ENCODE measurements at regions not wholly inside any gene's neighbourhood (a gene's known extent, or its start where the extent isn't known, plus 50 kb on each side); places are given as distances from the start of the nearest gene placed in this dataset.

DNA sequence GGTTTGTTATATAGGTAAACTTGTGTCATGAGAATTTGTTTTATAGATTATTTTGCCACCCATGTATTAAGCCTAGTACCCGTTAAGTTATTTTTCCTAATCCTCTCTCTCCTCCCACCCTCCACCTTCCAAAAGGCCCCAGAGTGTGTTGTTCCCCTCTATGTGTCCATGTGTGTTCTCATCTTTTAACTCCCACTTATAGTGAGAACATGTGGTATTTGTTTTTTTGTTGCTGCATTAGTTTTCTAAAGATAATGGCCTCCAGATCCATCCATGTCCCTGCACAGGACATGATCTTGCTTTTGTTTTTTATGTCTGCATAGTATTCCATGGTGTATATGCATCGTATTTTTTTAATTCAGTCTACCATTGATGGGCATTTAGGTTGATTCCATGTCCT is 1075.6 kb upstream of the CNTNAP5 start:
- no peak for DNase-seq

GRCh38 chr2:122955776-122956175 is 1069.3 kb upstream of the CNTNAP5 start:
- no peak for DNase-seq

GRCh38 chr2:122960759-122961641 is 1064.1 kb upstream of the CNTNAP5 start:
- no peak for DNase-seq

DNA sequence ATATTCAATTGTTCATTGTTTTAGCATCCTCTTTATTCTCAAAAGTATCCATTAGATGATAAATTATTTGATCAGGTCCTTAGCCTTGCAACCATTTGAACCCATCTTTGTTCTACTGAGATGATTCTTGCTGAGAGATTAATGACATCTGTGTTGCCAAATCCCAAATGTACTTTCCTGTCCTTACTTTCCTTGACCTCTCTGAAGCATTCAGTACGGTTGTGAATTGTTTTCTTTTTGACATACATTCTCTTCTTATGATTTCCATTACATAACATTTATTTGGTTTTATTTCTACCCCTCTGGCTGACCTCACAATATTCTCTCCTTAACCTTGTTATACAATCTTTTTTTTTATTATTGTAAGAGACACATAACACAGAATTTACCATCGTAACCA is 1058.6 kb upstream of the CNTNAP5 start:
- no peak for DNase-seq

DNA sequence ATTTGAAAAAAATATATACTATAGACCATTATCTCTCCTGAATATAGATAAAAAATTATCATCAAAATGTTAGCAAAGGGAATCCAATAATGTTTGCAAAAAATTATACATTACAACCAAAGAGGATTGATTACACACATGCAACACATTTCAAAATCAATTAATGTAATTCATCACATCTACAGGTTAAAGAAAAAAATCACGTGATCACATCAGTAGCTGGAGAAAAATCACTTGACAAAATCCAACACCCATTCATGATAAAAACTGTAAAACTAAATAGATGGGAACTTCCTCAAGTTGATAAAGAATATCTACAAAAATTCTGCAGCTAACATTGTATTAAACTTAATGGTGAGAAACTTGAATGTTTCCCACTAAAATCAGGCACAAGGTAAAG is 1047.5 kb upstream of the CNTNAP5 start:
- no peak for DNase-seq

- no peak for DNase-seq
Observed at GRCh38 chr2:122980671-122981070, 1044.4 kb upstream of the CNTNAP5 start.

DNA sequence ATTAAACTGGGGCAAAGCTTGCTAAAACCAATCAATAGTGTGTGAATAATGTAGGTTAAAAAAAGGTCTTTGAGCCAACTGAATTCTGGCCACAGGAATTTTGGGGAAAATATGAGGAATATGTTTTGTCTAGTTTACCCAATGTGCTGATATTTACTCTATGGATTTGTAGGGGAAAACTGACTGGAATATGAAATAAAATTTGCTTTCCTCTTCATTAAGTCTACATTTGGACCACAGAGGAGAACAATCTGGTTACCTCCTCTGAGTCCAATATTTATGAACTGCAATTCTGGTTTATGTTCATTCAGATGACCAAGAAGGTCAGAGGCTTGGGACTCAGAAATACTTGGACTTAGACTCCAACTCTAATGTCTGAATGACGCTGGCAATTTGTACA is 1042.2 kb upstream of the CNTNAP5 start:
- no peak for DNase-seq

DNA sequence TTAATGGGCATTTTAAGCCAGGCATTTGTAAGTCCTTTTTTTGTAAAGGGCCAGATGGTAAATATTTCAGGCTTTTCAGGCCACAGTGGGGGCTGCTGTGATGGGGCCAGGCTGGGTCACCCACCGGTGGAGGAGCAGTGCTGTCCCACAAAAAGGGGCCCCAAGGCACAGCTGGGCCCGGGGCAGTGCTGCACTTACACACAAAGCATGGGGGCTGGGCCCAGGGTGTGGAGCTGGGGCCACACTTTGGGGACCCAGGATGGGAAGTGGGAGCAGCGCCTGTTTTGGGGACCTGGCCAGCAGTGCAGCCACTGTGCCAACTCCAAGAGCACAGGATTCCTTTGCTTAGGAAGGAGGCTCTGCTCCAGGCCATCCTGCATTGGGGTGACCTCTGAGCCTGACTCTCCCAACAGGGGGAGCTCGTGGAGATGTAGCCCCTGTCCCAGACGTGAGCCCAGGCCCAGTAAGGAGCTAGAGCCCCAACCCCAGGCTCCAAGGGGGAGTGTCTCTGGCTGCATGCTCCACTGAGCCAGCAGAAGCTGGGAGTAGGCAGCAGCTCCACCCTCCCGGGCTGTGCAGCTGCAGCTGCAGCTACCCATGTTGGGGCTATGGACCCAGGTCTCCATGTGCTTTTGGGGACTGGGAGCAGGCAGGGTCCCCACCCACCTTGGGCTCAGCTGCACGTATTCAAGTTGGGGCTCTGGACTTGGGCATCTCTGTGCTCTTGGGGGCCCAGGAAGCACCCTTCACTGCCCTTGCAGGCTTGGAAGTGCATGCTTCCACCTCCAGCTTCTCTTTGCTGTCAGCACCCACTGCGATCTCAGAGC is 1036.5 kb upstream of the CNTNAP5 start:
- no peak for DNase-seq

GRCh38 chr2:122993592-122993991 is 1031.5 kb upstream of the CNTNAP5 start:
- no peak for DNase-seq

DNA sequence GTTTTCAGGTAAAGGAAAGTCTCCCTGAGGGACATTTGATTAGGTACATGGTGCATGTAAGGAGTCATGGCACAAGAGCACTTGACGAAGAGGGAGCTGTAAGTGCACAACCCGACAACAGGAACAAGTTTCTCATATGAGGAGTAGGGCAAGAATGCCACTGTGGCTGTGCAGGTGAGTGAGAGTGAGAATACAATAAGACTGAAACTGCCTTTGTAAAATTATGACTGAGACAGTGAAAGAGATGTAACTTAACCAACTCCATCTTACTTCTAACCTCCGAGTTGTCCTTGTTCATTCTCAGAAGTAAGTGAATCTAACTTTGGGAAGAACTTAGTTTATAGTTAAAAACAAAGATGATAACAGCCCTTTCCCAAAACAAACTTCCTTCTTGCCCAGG is 1025.8 kb upstream of the CNTNAP5 start:
- DNase-seq, result no peak

GRCh38 chr2:122999821-123000220 is 1025.3 kb upstream of the CNTNAP5 start:
- no peak for DNase-seq

DNA sequence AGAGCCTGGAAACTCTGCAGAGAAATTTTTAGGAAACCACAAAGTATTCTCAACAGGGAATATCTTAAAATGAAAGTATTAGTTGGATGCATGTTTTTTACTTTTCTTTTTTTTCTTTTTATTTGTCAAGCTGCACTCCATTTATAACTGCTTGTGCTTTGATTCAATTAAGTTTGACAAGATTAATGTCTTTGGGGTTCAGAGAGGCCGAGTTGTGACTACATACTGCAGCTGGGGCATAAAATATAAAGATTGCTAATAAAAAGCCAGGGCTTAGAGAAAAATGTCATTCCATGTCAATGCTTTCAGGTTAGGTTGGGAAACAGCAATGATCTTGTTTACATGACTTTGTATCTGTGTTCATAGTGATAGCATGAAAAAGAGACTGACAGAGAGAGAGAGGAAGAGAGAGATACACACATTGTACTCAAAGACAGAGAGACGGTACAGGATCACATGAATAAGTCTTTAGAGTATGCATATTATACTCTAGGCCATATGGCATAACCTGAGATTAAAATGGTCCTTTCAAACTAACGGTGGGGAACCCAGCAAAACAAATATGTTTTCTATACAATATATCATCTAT is 1022.3 kb upstream of the CNTNAP5 start:
- no peak for DNase-seq

DNA sequence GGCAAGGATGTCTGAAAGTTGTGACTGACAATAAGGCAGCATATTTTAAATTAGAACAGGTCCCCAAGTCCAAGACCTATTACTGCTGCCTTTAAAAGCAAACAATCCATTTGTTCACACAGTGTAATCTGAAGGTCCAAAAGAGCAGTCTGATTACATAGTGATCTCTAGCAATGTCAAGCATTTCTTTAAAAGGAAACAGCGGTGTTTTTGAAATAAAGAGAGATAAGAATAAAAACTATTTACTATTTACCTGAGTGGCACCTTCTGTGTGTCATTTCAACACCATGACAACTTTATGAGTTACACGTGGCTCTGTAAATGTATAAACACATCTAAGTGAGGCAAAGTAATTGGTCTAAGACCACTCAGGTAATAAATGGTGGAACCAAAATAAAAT is 1009.9 kb upstream of the CNTNAP5 start:
- DNase-seq, result no peak

GRCh38 chr2:123035541-123035940 is 989.5 kb upstream of the CNTNAP5 start:
- DNase-seq, result no peak

- DNase-seq, result no peak
Observed at GRCh38 chr2:123036300-123036699, 988.8 kb upstream of the CNTNAP5 start.

GRCh38 chr2:123040506-123040905 is 984.6 kb upstream of the CNTNAP5 start:
- no peak for DNase-seq

GRCh38 chr2:123043458-123043857 is 981.6 kb upstream of the CNTNAP5 start:
- DNase-seq, result no peak

DNA sequence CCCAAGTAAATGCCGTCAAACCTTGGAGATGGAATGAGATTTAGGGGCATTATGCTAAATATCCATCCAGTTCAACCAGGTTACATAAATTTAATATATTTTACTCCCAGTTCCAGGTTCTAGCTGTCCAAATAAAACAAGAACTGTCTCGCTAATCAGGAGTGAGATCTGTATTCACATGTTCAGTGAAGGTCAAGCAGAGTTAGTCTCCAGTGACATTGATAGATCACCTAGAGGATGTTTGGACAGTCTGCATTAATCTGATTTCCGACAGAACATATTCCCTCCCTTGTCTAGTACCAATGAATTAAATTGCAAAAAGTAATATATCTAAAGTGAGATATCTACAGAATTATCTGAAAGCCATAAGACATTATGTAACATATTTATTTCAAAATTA is 979.4 kb upstream of the CNTNAP5 start:
- DNase-seq, result no peak

DNA sequence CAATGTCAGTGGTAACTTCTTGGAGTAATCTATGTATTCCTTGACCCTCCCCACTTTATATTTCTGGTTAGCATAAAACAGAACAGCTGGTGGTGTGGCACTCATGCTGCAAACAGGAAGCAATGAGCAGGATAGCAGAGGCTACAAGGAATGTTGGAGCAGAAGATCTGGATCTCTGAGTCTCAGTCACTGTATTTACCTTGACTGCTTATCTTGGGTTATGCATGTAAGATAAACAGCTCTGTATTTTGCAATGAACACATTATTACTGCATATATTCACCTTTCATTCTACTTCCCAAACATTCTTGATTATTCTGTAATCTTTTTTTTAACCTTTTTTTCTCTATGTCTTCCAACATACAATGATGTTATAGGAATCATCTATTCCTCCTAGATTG is 977.9 kb upstream of the CNTNAP5 start:
- DNase-seq, result no peak

DNA sequence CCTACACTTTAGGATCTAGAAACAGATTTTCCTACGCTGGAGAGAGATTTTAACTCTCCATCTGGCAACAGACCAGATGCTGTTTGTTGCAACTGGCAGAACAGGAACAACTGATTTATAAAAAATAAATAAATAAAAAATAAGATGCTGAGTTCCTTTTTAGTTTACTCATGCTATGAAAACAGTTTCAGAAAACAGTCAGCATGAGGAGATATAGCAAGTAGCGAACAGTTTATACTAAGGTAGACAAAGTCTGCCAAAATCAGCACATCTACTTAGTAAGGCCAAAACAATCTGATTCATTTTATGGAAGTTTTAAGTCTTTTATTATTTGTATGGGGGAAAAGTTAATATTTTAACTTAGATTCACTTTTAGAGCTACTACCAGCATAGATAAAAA is 974.0 kb upstream of the CNTNAP5 start:
- no peak for DNase-seq

DNA sequence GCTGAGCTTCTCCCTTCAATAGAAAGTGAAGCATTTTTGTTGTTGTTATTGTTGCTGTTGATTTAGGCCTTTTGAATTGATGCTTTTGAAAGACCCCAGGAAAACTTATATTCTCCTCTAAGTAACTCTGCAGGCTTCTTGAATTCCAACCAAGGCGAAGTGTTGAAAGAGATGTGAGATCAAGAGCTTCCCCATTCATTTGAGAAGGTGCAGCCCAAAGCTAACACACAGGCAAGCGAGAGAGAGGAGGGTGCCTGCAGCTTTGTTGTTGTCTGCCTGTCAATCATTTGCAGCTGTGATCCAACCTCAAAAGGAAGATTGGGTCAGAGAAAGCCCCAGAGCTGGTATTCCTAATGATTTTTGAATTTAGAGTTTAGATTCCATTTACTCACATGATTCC is 963.6 kb upstream of the CNTNAP5 start:
- DNase-seq, result no peak

GRCh38 chr2:123073371-123073770 is 951.7 kb upstream of the CNTNAP5 start:
- no peak for DNase-seq

DNA sequence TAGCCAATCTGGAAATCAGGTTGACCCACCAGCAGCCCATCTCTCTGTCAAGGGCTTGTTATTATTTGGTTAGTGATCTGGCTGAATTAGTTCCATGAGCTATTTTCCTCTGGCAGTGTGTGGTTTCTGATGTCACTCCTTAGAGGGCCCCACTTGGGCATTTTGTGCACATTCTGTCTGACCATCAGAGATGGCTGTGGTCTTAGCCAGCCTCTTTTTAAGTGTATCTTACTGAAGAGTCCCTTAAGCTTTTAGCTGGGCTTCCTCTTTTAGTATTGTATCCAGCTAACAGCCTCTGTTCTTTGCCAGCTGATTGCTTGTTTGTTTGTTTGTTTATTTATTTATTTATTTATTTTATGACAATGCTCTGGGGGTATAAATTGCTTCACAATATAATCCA is 951.1 kb upstream of the CNTNAP5 start:
- no peak for DNase-seq

DNA sequence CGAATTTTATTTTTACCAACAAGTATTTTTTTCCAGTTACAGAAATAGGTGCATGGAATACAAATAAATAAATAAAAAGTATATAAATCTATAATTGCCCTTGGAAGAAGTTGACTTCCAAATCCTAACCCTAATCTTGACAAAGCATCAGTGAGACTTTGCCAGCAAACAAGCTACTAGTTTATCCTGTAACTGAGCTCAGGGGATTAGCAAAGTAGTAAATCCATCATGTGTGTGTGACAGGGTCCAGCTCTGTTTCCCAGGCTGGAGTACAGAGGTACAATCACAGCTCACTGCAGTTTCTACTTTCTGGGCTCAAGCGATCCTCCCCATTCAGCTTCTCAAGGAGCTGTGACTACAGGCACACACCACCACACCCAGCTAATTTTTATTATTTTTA is 948.0 kb upstream of the CNTNAP5 start:
- no peak for DNase-seq

Data from CD4-positive, alpha-beta T cell treated with Interleukin-12 subunit alpha and Interleukin-12 subunit beta, for 1 hour (primary cell).